CD1c-positive myeloid dendritic cell (primary cell): ENCODE measurements at regions not wholly inside any gene's neighbourhood (a gene's known extent, or its start where the extent isn't known, plus 50 kb on each side); places are given as distances from the start of the nearest gene placed in this dataset.
"Not testable (repeated sequence)": the region's sequence is repeated elsewhere in the genome, so short reads cannot be mapped to it uniquely, and the experiment has no call there.

Experiments
- DNase-seq: peaks from one replicate; pipeline ENCODE4 v3.0.0-alpha.2; 2016; ENCODE audit errors: extremely low spot score

DNA sequence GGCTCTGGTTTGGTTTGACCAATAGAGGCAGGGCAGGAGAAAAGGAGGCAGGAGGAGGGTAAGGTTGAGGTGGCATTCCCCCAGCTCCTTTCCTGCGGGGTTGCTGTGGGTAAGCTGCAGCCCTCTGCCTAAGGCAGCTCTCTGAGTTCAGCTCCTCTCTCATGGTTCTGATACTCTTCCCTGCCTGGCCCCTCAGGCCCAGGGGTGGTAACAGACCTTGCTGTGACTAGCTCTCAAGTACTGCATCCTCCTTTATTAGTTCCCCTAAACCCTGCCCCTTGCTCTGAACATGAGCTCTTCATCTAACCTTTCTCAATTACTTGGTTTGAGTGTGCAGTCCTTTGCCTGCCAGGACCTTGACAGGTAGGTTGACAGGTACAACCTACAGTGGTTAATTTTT is 205.5 kb downstream of the SLC4A3 start:
- DNase-seq = no peak

DNA sequence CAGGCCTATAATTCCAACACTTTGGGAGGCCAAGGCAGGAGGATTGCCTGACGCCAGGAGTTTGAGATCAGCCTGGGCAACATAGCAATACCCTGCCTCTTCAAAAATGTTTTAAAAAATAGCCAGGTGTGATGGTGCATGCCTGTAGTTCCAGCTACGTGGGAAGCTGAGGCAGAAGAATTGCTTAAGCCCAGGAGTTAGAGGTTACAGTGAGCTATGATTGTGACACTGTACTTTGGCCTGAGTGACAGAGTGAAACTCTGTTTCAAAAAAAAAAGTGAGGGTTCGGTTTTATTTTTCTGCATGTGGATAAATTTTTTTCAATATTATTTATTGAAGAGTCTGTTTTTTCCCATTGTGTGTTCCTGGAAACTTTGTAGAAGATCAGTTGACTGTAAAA is 208.1 kb downstream of the SLC4A3 start:
- DNase-seq = no peak

DNA sequence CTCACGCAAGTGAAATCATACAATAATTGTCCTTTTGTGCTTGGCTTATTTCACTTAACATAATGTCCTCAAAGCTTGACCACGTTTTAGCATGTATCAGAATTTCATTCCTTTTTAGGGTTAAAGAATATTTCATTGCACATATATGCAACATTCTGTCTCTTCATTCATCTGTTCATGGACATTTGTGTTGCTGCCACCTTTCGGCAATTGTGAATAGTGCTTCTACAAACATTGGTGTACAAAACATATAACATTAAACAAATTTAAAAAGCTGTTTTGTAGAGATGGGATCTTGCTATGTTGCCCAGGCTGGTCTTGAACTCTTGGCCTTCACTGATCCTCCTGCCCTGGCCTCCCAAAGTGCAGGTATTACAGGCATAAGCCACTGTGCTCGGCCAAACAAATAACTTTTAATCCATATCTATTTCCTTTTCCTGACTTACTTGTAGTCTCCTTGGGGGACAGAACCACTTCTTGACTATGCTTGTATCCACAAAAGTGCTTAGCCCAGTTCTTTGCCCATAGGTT is 209.3 kb downstream of the SLC4A3 start:
- no peak for DNase-seq

DNA sequence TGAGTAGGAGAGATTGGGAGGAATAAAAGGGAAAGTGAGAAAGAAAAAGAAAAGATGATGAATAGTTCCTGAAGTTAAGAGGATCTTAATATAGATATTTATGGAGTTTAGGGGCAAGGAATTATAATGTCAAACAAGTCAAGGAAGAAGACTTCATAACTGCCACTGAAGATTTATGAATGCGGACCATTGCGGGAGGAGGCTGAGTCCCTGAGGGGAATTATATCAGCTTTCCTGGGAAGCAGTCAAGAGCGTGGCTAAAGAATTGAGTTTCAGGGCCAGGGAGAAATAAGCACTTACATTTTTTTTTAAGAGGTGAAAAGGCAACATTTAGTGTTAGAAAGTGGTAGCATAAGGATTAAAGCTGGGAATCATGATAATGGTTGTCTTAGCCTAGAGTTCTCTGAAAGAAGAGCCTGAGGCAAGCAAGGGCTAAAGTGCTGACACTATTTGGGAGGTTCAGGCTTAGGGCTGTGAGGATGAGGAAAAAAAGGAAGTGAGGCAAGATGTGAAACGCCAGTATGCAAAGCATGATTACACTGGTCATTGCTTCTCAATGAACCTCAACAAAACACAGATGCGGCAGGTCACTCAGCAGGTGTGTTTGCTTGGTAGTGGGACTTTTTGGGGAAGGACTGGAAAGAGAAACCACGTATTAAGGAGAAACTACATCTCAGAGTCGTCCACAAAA is 217.1 kb downstream of the SLC4A3 start:
- no peak for DNase-seq

DNA sequence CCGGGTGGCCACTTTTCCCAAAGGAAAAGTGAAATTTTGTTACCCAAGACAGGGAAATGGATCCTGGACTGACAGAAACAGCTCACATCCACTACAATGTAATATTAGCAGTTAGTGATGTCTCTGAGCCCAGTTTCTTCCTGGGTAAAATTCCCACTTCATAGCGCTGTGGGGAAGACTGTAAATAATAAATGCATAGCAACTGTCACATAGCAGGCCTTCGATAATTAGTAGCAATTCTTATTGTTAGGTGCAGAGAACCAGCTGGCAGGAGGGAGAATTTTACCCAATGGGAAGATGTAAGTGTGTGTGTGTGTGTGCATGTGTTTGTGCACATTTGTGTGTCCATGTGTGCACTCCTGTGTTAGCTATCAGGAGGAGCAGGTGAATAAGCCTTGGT is 221.5 kb downstream of the SLC4A3 start:
- DNase-seq = no peak

DNA sequence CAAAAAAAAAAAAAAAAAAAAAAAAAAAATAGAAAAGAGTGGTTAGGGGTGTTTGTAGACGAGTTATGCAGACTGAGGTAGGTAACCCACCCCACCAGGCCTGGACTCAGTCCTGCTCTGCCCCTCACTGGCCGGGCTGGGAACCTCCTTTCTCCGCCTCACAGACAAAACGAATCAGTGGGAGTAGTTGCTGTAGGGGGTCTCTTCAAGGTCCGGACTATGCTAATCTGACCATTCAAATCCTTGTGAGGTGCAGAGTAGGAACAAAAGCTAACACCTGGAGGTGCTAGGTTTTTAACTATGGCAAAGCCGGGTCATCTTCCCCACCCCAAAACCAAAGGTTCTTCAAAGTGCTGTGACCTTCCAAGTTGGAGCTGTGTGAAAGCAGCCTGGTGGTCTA is 223.7 kb downstream of the SLC4A3 start:
- DNase-seq = no peak

DNA sequence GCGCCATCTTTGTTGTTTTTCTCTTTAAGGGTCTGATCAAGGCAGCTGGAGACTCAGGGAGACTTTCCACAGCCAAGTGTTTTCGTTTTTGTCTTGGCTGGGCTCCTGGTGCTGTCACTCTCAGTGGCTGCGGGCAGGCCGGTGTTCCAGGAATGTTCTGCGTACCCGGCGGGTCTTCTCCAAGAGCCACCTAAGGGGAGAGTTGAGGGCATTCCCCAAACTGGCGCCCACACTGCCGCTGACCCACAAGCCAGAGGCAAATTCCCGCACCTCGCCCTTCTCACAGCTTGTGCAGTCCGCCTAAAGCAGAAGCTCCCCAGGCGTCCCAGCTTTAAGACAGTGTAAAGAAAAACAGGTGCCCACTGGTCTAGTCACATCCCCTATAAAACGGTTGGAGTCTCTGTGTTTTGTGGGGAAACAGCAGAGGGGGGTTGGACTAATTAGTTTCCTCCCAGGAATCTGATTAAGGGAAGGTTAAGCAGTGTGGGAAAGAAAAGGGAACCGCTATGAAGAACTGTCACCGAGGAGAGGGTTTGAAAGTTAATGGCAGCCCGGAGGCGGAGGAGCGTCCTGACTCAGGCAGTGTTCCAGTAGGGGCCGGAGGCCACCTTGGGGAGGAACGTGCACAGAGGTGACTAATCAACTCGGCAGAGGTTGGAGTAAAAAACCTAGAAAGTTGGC is 224.5 kb downstream of the SLC4A3 start:
- no peak for DNase-seq

DNA sequence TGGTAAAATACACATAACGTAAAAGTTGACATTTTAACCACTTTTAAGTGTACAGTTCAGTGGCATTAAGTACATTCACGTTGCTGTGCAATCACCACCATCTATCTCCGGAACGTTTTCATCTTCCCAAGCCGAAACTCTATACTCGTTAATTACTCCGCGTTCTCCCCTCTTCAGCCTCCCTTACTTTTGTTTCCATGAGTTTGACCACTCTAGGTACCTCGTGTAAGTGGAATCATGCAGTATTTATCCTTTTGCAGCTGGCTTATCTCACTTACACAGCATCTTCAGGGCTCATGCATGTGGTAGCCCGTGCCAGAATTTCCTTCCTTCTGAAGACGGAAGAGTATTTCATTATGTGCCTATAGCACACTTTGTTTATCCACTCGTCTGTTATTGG is 225.2 kb downstream of the SLC4A3 start:
- DNase-seq = no peak

DNA sequence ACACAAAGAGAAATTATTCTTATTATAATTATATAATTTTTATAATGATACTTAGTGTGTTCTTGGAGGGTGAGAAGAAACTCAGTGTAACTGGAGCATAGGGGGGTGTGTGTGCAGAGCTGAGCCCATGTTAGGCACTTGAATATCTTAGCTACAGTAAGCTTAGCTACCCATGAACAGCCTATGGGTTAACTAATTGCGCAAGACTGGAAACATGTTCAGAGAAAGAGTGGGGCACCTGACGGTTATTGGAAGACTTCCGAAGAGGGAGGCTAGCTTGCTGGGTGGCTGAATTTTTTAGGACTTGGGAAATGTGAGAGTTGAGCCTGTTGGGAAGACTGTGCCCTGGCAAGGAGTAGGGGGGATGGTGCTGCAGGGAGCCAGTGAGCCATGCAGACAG is 229.2 kb downstream of the SLC4A3 start:
- no peak for DNase-seq

DNA sequence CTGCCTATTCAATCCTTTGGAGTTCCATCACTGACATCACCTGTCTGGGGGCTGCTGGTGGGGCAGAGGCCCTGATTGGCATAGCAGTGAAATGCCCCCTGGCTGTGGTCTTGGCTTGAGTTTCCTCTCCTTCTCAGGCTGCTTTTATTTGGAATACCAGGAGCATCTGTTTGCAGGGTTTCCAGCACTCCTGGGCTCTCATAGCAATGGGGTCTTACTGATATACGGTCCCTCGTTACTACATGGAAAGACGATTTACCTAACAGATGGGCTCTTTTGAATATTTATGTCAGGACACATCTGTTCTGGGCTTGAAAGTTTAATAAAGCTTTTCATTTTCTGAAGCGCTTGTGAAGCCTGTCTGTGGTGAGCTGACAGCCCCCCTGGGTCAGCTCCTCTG is 230.3 kb downstream of the SLC4A3 start:
- DNase-seq = no peak

DNA sequence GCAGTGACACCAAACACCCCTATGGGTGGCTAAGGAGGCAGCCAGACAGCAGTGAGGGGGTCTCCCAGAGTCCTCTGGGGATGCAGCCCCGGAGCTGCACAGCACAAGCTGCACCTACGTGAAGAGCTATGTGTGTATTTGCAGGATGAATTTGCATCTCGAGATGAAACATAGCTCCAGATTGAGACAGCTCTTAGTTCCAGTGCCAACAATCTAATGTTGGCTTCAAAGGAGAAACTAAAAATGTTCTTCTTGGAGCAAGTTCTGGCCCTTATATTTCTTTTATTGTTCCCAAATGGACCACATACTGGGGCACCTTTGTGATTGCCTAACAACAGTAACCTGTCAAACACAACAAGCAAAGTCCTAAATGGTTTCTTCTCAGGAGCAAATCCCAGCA is 233.9 kb downstream of the SLC4A3 start:
- DNase-seq = no peak

DNA sequence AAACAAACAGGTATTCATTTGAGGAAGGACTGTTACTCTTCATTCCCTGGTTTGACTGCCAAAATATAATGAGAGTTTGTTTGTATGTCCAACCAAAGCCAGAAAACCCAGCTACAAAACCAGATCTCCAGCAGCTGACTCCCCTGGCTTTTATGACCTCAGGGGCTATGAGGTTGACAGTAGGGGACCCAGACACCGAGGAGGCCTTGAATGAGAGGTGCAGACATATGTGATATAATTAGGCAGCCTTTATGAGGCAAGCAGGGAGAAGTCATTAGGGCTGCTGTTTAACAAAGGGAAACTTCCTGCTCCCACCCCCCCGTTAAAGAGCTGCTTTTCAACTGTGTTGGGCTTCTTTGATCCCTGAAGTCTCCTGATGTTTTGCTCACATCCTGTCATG is 236.7 kb downstream of the SLC4A3 start:
- DNase-seq = no peak

DNA sequence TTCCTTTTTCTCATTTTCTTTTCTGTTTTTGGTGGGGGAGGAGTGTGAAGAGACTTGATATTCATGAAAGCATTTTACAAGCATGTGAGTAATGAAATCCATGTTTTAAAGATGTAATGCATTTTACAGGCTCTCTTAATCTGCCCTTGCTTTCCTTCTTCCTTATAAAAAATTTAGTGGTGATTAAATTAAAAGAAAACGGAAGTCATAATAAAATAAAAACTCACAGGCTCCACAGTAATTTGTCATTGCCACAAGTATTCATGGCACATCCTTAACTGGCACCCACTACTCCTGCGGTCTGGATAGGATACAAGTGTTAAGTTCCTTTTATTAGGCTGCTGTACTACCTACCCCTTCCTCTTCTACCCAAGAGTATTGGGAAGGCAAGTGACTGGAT is 241.2 kb downstream of the SLC4A3 start:
- no peak for DNase-seq

DNA sequence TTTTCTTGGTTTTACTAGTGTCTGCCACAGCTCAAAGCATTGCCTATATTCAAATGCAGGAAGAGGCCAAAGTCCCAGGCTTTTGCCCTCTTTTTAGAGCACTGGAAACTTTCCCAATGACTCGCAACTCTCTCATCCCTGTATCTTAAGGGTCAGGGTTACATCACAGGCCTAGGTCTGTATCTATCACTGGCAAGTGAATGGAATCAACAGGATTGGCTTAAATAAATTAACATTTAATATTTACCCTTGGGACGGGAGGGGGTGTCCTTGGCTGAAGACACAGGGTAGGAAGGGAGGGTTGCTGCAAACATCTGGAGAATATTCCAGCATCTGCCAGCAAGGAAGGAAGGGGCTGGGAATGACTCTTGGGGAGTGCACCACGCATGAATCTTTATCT is 242.6 kb downstream of the SLC4A3 start:
- DNase-seq = no peak

DNA sequence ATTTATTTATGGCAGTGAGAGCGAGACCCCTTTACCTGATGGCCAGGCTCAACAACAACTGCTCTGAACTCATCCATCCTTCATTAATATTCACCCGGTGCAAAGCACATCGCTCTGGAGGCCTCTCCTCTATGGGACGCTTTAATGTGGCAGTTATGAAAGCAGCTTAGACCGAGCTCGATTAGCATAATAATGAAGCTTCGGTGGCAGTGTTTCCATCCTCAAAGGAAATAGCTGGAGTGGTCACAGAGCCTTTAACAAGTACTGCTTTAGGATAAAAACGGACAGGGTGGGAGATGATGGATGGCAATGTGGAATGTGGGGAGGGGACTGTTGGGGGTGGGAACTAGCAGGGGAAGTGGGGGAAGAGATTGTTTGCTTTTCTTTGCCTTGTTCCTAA is 243.9 kb downstream of the SLC4A3 start:
- DNase-seq = no peak

DNA sequence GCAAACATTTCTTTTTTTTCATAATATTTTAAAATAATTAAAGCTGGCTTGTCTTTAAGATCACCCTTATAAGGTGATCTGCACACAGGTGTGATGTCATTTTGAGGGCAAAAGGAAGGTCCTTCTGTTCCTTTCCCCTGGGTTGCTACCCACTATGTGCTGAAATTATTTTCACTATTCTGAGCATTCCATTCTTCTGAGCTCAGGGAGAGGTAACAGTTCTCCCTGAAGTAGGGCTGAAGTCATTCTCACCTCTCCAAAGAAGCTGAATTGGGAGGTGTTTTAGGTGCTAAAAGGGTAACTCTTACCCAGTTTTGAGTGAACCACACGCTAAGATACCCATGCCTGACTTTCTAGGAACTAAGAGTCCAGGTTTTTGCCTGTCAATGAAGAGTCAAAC is 247.6 kb downstream of the SLC4A3 start:
- DNase-seq = no peak

DNA sequence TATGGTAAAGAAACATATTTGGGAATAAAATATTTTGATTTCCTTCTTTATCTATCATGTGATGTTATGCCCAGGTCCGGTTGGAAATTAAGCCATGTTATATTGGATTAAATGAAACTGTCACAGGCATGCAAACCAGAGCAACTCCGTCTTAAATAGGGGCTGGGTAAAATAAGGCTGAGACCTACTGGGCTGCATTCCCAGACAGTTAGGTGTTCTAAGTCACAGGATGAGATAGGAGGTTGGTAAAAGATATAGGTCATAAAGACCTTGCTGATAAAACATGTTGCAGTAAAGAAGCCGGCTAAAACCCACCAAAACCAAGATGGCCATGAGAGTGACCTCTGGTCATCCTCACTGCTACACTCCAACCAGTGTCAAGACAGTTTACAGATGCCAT is 248.6 kb downstream of the SLC4A3 start:
- not testable (repeated sequence) for DNase-seq

DNA sequence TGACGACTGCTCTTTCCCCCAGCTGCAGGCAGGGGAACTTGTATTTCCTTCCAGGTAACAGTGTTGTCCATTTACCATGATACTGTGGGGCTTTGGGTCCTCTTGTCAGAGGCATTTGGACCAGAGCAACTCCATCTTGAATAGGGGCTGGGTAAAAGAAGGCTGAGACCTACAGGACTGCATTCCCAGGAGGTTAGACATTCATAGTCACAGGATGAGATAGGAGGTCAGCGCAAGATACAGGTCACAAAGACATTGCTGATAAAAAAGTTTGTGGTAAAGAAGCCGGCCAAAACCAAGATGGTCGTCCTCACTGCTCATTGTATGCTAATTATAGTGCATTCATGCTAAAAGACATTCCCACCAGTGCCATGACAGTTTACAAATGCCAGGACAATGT is 249.5 kb downstream of the SLC4A3 start:
- no peak for DNase-seq

DNA sequence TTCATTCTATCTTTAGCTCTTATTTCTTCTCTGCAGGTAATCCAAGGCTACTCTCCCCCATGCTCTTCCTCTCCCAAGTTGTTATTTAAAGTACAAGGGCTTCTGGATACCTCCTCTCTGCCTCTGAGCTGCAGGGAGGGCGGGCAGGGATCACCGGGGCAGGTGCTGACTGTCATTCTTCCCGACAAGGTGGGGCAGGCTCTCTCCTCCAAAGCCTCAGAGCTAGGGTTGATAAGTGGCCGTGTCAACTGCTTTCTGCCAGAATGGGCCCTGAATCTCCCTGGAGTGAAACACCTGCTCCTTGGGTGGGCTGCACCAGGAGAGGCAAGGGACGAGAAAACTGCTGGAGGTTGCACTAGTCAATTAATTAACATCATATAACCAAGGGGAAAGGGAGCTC is 250.3 kb downstream of the SLC4A3 start:
- no peak for DNase-seq

DNA sequence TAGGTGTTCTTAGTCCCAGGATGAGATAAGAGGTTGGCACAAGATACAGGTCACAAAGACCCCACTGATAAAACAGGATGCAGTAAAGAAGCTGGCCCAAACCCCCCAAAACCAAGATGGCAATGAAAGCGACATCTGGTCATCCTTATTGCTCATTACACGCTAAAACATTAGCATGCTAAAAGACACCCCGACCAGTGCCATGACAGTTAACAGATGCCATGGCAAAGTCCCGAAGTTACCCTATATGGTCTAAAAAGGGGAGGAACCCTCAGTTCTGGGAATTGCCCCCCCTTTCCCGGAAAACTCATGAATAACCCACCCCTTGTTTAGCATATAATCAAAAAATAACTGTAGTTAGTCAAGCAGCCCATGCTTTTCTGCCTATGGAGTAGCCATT is 251.1 kb downstream of the SLC4A3 start:
- DNase-seq = no peak

DNA sequence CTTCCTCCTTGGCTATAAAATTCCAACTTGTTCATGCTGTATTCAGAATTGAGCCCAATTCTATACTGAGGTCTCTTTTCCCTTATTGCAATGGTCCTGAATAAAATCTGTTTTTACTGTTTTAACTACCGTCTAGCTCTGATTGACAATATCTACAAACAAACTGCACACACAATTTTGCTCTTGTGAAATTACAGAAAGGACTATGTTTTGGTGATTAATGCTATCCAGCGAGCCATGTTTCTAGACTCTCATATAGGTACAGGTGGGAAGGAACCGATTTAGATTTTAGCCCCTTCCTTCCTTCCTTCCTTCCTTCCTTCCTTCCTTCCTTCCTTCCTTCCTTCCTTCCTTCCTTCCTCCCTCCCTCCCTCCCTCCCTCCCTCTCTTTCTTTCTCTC is 254.4 kb downstream of the SLC4A3 start:
- no peak for DNase-seq

DNA sequence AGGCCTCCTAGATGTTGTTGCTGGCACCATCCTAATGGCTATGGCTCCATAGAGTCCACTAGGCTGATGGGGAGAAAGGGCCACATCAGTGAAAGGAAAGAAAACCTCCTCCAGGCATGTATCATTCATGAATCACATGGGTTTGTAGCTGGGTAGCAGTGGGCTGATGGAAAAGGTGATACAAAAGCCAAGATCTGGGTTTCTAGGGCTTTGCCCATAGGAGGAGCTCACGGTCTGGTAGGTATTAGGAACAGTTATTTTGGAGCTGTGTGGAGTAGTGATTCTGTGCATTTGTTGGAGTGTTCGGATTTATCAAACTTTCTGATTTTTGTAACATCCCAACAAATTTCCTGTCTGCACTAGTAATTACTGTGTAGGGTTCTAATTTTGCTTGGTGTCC is 259.2 kb downstream of the SLC4A3 start:
- DNase-seq = no peak

DNA sequence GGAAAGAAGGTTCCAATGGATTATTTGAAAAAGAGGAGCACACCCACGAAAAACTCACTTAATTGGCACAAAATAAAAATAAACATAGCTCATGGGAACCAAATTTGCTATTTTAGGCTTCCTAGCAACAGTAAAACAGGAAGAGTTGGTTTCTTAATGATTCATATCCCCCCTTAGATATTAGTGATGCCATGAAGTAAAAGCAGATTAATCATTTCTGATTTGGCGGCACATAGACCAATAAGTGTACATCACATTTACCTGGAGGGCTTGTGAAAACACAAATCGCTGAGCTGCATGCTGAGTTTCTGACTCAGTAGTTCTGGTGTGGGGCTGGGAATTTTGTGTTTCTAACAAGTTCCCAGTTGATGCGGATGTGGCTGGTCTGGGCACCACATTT is 260.4 kb downstream of the SLC4A3 start:
- no peak for DNase-seq

DNA sequence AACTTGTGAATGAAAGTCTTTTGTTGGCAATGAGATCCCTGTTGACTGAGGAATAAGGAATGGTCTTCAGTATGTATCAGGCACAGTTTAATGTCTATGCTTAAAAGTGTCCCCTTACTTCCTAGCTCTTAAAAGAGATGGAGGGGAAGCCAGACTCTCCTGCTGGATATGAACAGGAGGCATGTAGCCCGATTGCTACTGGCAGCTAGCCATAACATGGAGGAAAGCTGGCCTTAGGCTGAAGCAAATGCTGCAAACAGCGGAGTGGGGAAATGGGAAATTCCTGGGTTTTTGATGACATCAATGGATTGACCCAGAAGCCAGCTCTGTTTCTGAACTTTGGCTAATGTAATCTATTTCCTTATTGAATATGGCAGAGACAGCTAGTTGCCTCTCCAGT is 266.1 kb downstream of the SLC4A3 start:
- DNase-seq = no peak
